IMR-90 (cell line): ENCODE measurements at regions not wholly inside any gene's neighbourhood (a gene's known extent, or its start where the extent isn't known, plus 50 kb on each side); places are given as distances from the start of the nearest gene placed in this dataset.

ENCODE experiments used
- ATAC-seq: fragments of 200-7000 bp; cut with Tn5 transposase; 2 replicates; pipeline ENCODE4 v1.9.1; 2020; ENCODE audit warnings: low read depth, mild to moderate bottlenecking, moderate library complexity
- BruUV-seq: library from RNA; stranded (reverse); fragments of 400-500 nt; replicated peaks from 2 replicates; lab custom pipeline; 2021; lab: Mats Ljungman, UMichigan
- CTCF ChIA-PET: fragments of 300-600 bp; formaldehyde crosslinking; extraction: SDS; loops from one replicate; lab custom pipeline; 2021; ENCODE audit warnings: antibody characterized with exemption; lab: Yijun Ruan, JAX
- POLR2A ChIA-PET: fragments of 300-600 bp; sonication (Branson Sonifier 250); formaldehyde crosslinking; loops from one replicate; lab custom pipeline; 2022; ENCODE audit warnings: antibody characterized with exemption; ENCODE audit not compliant: unreplicated experiment; lab: Charles Lee
- DNase-seq: peaks from one replicate; pipeline ENCODE4 v3.0.0; 2013
- H2AFZ ChIP-seq: replicated peaks from 2 replicates; pipeline ENCODE3; 2013; ENCODE audit warnings: low read length, mild to moderate bottlenecking; ENCODE audit not compliant: poor library complexity
- H2AK5ac ChIP-seq: 2 replicates; pipeline ENCODE4 v1.6.1; 2013; ENCODE audit warnings: low read depth, low read length, inconsistent platforms
- H2AK9ac ChIP-seq: replicated peaks from 2 replicates; pipeline ENCODE3; 2013; ENCODE audit warnings: mild to moderate bottlenecking, low read depth, low read length, moderate library complexity; ENCODE audit not compliant: poor library complexity
- H2BK120ac ChIP-seq: 2 replicates; pipeline ENCODE4 v1.6.1; 2013; ENCODE audit warnings: low read depth, low read length, inconsistent platforms
- H2BK15ac ChIP-seq: 3 replicates; pipeline ENCODE4 v1.6.1; 2013; ENCODE audit warnings: low read depth, low read length, inconsistent platforms
- H2BK20ac ChIP-seq: 2 replicates; pipeline ENCODE4 v1.6.1; 2013; ENCODE audit warnings: low read depth, mild to moderate bottlenecking, inconsistent platforms, low read length, moderate library complexity
- H2BK5ac ChIP-seq: 2 replicates; pipeline ENCODE4 v1.6.1; 2013; ENCODE audit warnings: mild to moderate bottlenecking, low read depth, low read length, inconsistent platforms; ENCODE audit not compliant: poor library complexity, severe bottlenecking
- H3K14ac ChIP-seq: replicated peaks from 2 replicates; pipeline ENCODE4 v1.6.1; 2013; ENCODE audit warnings: low read depth, low read length, inconsistent platforms
- H3K18ac ChIP-seq: 2 replicates; pipeline ENCODE4 v1.6.1; 2013; ENCODE audit warnings: low read depth, low read length, control low read depth
- H3K23ac ChIP-seq: 2 replicates; pipeline ENCODE4 v1.6.1; 2013; ENCODE audit warnings: low read depth, low read length, inconsistent platforms
- H3K27ac ChIP-seq: 2 replicates; pipeline ENCODE4 v1.5.1; 2013; ENCODE audit warnings: mild to moderate bottlenecking, control low read depth, low read length; ENCODE audit not compliant: insufficient read depth
- H3K27me3 ChIP-seq: 2 replicates; pipeline ENCODE4 v1.6.1; 2013; ENCODE audit warnings: low read length; ENCODE audit not compliant: control insufficient read depth, insufficient read depth
- H3K36me3 ChIP-seq: 2 replicates; pipeline ENCODE4 v1.6.1; 2013; ENCODE audit warnings: low read length, mixed read lengths; ENCODE audit not compliant: control insufficient read depth, insufficient read depth
- H3K4ac ChIP-seq: 2 replicates; pipeline ENCODE4 v1.6.1; 2013; ENCODE audit warnings: low read depth, low read length, inconsistent platforms
- H3K4me1 ChIP-seq: 2 replicates; pipeline ENCODE4 v1.6.1; 2013; ENCODE audit warnings: low read length, mixed read lengths; ENCODE audit not compliant: control insufficient read depth, insufficient read depth
- H3K4me2 ChIP-seq: 2 replicates; pipeline ENCODE4 v1.6.1; 2013; ENCODE audit warnings: low read depth, mild to moderate bottlenecking, control low read depth, low read length, moderate library complexity
- H3K4me3 ChIP-seq: 2 replicates; pipeline ENCODE4 v1.5.1; 2013; ENCODE audit warnings: low read depth, mild to moderate bottlenecking, control low read depth, low read length, moderate library complexity; ENCODE audit not compliant: insufficient read depth
- H3K56ac ChIP-seq: 2 replicates; pipeline ENCODE4 v1.6.1; 2013; ENCODE audit warnings: low read length, inconsistent platforms; ENCODE audit not compliant: insufficient read depth; ENCODE audit errors: extremely low read depth
- H3K79me1 ChIP-seq, 2 experiments: 2 replicates each; pipeline ENCODE4 v1.6.1; 2013; ENCODE audit warnings: low read length in 2 of 2, inconsistent platforms in 1 of 2, low read depth in 1 of 2
- H3K9ac ChIP-seq: 2 replicates; pipeline ENCODE4 v1.6.1; 2013; ENCODE audit warnings: low read depth, low read length, control low read depth
- H3K9me1 ChIP-seq: 2 replicates; pipeline ENCODE4 v1.6.1; 2013; ENCODE audit warnings: low read length, inconsistent platforms; ENCODE audit not compliant: insufficient read depth
- H3K9me3 ChIP-seq: 2 replicates; pipeline ENCODE4 v1.6.1; 2013; ENCODE audit warnings: low read length; ENCODE audit not compliant: control insufficient read depth, insufficient read depth
- H4K20me1 ChIP-seq: 2 replicates; pipeline ENCODE4 v1.6.1; 2013; ENCODE audit warnings: low read length, inconsistent platforms; ENCODE audit not compliant: insufficient read depth
- H4K5ac ChIP-seq: 2 replicates; pipeline ENCODE4 v1.6.1; 2013; ENCODE audit warnings: mild to moderate bottlenecking, low read depth, low read length, control low read depth
- H4K8ac ChIP-seq, 2 experiments: 2 replicates each; pipeline ENCODE4 v1.6.1; 2013; ENCODE audit warnings: low read depth in 2 of 2, low read length in 2 of 2, control low read depth in 1 of 2, inconsistent platforms in 1 of 2
- H4K91ac ChIP-seq: 2 replicates; pipeline ENCODE4 v1.6.1; 2013; ENCODE audit warnings: low read depth, low read length, inconsistent platforms; ENCODE audit not compliant: insufficient read depth
- MXI1 ChIP-seq: IDR thresholded peaks from 2 replicates; pipeline ENCODE4 v1.6.1; 2012; ENCODE audit warnings: low read depth, mild to moderate bottlenecking, low read length, moderate library complexity, borderline replicate concordance
- RAD21 ChIP-seq: IDR thresholded peaks from 2 replicates; pipeline ENCODE4 v1.6.1; 2012; ENCODE audit warnings: low read length, improper control_type of control experiment
- SMC3 ChIP-seq: fragments of 150-350 bp; IDR thresholded peaks from 2 replicates; pipeline ENCODE4 v1.6.1; 2016; ENCODE audit warnings: low read depth, mild to moderate bottlenecking, antibody characterized with exemption, low read length, moderate library complexity
- WGBS, 2 experiments: methylation state at CpG; one replicate each; pipeline versions ENCODE4 v1.1.5 to v1.1.7; 2013; ENCODE audit warnings: missing lambda C conversion rate in 2 of 2; ENCODE audit not compliant: insufficient read length in 1 of 2; ENCODE audit errors: extremely low coverage in 2 of 2; 5-methylcytosine and 5-hydroxymethylcytosine counted together
- dilution Hi-C: fragments of 300-500 bp; cut with HindIII; formaldehyde crosslinking; loops from one replicate; pipeline ENCODE4 v1.14.3; 2018; ENCODE audit warnings: low sequenced_read_pairs; ENCODE audit not compliant: unreplicated experiment
- in situ Hi-C: fragments of 300-500 bp; cut with MboI; formaldehyde crosslinking; loops from 3 replicates; pipeline ENCODE4 v1.14.3; 2019; ENCODE audit warnings: low sequenced_read_pairs, inconsistent platforms, mixed read lengths
- intact Hi-C: fragments of 100-400 bp; cut with micrococcal nuclease; formaldehyde crosslinking; loops from 2 replicates; pipeline ENCODE4 v1.10.0; 2022
- TF ChIP-seq, protein P1 (sequence below): conservative IDR thresholded peaks from 2 replicates; pipeline ENCODE4 v1.5.1; 2012; ENCODE audit warnings: mild to moderate bottlenecking, low read depth, low read length, improper control_type of control experiment

DNA sequence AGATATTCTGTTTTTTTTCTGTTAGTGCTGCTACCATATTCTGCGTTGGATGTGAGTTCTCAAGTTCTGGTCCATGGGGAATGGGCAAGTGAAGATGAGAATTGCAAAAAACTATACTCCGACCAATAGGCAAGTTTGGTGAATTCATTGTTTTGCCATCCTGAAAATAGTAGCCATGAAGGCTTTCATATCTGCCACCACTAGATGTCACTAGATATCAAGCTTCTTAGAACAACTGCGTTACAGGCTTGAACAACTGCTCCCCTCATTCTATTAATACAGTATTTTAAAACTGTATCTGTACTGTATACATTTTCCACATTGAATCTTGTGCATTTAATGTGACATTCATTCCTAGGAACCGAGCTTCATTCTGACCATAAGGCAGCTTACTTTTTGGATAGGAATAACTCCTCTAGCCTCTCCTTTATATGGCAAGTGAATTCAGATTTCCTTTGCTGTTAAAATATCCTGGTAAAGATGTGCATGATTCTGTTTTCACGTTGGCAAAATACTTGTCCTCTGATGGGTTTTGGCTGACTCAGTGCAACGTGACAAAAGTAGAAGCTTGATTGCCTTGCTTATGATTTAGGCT lies 163.6 kb downstream of the SREK1 start:
- Histone ChIP-seq H3K9me3 (no peaks in the 10 kb centered on the region), H2BK120ac (no peak overlapping the region), H3K23ac (no peak overlapping the region), H3K36me3 (no peaks in the 10 kb centered on the region), H3K9ac (no peak overlapping the region), H3K18ac (no peak overlapping the region), H4K20me1 (no peaks in the 10 kb centered on the region), H2BK20ac (no peak overlapping the region), H4K5ac (no peak overlapping the region), H3K9me1 (no peaks in the 10 kb centered on the region), H4K8ac (no peak overlapping the region), H4K91ac (no peak overlapping the region), H3K27ac (no peak overlapping the region), H3K14ac (no peak overlapping the region), H3K27me3 (peaks cover 3% of the 10 kb centered on the region), H2AFZ (no peak overlapping the region), H2BK5ac (no peak overlapping the region), H2BK15ac (no peak overlapping the region), H3K79me1 (no peaks in the 10 kb centered on the region), H2AK5ac (no peak overlapping the region), H3K4ac (no peak overlapping the region), H3K56ac (no peak overlapping the region), H3K4me2 (no peak overlapping the region), H3K4me1 (no peaks in the 10 kb centered on the region), H2AK9ac (no peak overlapping the region), H3K4me3 (no peak overlapping the region)
- WGBS, 2 experiments, result 13% methylated on average over 3 of the region's 6 CpGs; no CpG with 5 or more reads in 1 of the 2 experiments
- DNase-seq (peak; percentile 69), ATAC-seq (peak; percentile 85)
- no TSS peak for BruUV-seq
- in situ Hi-C loops (loop anchor here (10.0 to 25.0 kb wide), 2 partner anchors 457 to 905 kb away; no protein-coding TSS in a partner anchor), intact Hi-C loops (loop anchor here (1.0 to 5.0 kb wide), 5 partner anchors 450 to 902 kb away; no protein-coding TSS in a partner anchor), dilution Hi-C loops (no loop called here)
- peak; percentile 61 for TF ChIP-seq SMC3
- TF ChIP-seq, protein P1, sequence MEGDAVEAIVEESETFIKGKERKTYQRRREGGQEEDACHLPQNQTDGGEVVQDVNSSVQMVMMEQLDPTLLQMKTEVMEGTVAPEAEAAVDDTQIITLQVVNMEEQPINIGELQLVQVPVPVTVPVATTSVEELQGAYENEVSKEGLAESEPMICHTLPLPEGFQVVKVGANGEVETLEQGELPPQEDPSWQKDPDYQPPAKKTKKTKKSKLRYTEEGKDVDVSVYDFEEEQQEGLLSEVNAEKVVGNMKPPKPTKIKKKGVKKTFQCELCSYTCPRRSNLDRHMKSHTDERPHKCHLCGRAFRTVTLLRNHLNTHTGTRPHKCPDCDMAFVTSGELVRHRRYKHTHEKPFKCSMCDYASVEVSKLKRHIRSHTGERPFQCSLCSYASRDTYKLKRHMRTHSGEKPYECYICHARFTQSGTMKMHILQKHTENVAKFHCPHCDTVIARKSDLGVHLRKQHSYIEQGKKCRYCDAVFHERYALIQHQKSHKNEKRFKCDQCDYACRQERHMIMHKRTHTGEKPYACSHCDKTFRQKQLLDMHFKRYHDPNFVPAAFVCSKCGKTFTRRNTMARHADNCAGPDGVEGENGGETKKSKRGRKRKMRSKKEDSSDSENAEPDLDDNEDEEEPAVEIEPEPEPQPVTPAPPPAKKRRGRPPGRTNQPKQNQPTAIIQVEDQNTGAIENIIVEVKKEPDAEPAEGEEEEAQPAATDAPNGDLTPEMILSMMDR, result peak; percentile 87
- peak; percentile 92 for TF ChIP-seq RAD21
- TF ChIP-seq MXI1, result no peak
- ChIA-PET POLR2A (no interaction called here), CTCF (interaction anchor here (0.6 to 1.5 kb wide), 3 partner anchors 9 to 449 kb away, joined by 3 to 5 read pairs (median 3); no protein-coding TSS in a partner anchor)
